ENCODE measurements at regions not wholly inside any gene's neighbourhood (a gene's known extent, or its start where the extent isn't known, plus 50 kb on each side); places are given as distances from the start of the nearest gene placed in this dataset.
"Not testable (repeated sequence)": the region's sequence is repeated elsewhere in the genome, so short reads cannot be mapped to it uniquely, and the experiment has no call there.

DNA sequence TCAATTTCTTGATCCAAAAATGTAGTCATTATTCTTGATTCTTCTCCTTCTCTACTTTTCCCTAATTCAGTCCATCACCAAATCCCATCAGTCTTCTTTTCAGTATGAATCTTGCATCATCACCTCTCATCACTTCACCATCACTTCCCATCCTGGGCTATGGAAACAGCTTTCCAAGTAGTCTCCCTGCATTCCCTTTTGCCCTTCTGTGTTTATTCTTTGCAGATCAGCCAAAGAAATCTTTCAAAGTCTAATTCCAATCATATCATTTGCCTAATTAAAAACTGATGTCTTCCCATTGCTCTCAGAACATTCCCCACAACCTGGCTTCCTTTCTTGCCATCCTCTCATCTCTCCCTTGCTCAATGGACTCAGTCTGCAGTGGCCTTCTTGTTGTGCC is 201.7 kb upstream of the ADAMTS3 start:
- no peak for DNase-seq (ENCODE audit: low read depth)

DNA sequence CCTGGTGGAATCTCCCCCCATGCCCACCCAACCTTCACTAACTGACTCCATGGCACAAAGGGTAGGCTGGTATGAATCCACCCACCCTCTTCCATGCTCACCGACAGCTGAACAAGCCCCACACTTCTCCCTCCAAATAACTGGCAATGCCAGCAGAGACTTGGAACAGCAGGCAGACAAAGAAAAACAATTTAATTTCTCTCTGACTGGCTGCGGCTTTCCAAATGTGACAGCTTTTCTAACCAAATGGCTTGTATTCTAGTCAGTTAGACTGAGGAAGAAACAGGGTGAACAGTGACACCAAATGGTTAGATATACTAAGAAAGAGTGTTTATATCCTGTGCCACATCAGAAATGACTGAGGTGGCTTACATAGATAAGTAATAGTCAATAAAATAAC is 199.3 kb upstream of the ADAMTS3 start:
- peak; percentile 22 for DNase-seq (ENCODE audit: low read depth)

DNA sequence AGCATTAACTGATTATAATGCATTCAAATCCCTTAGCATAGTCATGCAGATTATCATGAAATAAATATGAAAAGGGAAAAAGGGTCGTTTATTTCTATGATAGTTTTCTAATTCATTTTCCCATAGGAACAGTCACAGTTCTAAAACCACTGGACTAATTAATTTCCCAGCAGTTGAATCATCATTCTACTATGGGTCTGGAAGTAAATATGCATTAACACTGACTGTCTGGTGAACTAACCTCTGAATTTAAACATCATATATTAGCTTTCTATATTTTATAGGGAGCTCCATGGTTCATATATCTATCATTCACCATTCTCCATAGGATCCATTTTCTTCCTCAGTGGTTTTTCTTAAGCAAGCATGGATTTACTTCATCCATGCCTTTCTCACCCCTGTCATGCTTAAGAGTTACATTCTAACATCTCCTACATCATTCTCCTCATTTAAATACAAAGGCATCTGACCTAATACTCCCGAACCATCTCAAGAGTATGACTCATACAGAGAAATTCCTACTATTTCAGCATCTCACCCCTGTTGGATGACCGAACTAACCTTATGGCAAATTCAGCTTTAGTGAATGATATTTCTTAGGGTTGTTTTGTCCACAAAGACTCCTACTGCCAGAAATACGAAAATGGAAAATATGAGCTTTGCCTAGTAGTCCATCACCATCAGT is 198.7 kb upstream of the ADAMTS3 start:
- peak; percentile 90 for DNase-seq (ENCODE audit: low read depth)

- not testable (repeated sequence) for DNase-seq (ENCODE audit: low read depth)
Observed at GRCh38 chr4:72765788-72766187, 196.8 kb upstream of the ADAMTS3 start.

- DNase-seq (ENCODE audit: low read depth), result no peak
Observed at GRCh38 chr4:72761368-72762038, 192.5 kb upstream of the ADAMTS3 start.

DNA sequence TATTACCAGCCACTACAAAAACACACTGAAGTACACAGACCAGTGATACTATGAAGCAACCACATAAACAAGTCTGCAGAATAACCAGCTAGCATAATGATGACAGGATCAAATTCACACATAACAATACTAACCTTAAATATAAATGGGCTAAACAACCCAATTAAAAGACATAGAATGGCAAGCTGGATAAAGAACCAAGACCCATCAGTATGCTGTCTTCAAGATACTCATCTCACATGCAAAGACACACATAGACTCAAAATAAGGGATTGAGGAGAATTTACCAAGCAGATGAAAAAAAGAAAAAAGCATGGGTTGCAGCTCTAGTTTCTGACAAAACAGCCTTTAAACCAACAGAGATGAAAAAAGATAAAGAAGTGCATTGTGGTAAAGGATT is 184.4 kb upstream of the ADAMTS3 start:
- not testable (repeated sequence) for DNase-seq (ENCODE audit: low read depth)

DNA sequence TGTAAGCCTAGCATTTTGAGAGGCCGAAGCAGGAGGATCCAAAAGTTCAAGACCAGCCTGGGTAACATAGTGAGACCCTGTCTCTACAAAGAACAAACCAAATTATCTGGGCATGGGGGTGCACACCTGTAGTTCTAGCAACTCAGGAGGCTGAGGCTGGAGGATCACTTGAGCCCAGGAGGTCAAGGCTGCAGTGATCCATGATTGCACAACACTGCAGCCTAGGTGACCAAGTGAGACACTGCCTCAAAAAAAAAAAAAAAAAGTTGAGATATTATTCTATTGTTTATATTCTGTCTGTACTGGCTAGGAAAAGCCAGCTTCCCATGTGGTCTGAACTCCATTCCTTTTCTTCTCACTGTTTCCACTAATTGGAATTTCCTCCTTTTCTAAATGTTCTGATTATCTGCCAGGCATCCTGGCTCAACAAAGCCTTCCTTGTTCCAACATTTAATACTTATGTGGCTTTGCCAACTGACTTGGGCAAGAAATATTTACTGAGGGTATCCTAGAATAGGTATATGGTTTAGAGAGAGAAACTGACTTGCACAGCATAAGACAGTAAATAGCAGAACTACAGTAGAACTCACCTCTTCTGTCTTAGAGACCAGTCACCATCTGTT is 175.2 kb upstream of the ADAMTS3 start:
- no peak for DNase-seq (ENCODE audit: low read depth)

DNA sequence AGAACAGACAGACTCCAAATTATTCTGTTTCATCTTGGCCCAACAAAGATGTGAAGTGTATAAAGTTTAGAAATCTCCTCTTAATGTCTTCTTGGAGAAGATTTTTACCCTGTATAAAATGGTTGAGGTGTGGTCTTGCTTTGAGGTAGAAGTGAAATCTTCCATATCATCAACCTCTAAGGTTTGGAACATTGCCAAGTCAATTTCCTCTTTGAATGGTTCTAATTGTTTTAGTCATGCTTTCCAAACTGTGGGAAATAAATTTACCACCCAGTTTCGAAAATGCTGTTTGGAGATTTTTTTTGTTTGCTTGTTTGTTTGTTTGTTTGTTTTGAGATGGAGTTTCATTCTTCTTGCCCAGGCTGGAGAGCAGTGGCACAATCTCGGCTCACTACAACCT is 174.1 kb upstream of the ADAMTS3 start:
- DNase-seq (ENCODE audit: low read depth), result peak; percentile 3

DNA sequence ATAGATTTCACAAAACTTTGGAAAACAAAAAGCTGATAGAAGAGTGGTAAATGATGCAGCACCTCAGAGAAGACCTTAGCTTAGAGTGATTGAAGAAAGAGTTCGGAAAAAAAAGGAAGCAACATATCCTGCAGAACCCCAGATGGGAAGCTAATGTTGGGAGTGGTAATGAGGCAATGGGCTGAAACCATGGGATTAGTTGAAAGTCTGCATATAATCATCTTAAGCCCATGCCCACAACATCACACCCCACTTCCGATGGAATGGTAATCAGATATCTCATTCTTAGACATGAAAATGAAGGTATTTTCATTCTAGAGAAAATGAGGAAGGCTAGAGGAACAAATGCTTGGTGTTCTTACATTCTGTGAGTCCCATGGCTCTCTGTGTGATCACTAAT is 146.3 kb upstream of the ADAMTS3 start:
- DNase-seq (ENCODE audit: low read depth), result no peak

GRCh38 chr4:72714482-72715279 is 145.7 kb upstream of the ADAMTS3 start:
- DNase-seq (ENCODE audit: low read depth), result no peak

DNA sequence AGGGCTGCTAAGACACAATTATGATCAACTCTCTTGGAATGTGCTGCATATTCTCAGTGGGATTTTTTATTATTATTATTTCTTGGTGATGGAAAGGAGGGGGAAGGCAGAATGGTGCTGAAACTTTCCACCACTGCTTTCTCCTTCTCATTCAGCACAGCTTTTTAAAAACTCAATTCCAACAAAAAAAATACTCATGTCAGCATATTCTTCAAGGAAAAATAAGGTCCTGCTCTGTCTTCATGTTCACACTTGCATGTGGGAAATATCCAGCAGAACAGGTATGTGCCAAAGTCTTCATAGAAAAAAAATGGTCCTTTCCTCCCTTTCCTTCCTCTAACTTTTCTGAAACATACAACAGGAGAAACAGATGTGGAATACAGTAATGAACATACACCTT is 144.0 kb upstream of the ADAMTS3 start:
- DNase-seq (ENCODE audit: low read depth), result no peak

- no peak for DNase-seq (ENCODE audit: low read depth)
Observed at GRCh38 chr4:72709475-72709874, 140.5 kb upstream of the ADAMTS3 start.

- DNase-seq (ENCODE audit: low read depth), result no peak
Observed at GRCh38 chr4:72706684-72707083, 137.7 kb upstream of the ADAMTS3 start.

GRCh38 chr4:72704925-72705640 is 136.1 kb upstream of the ADAMTS3 start:
- not testable (repeated sequence) for DNase-seq (ENCODE audit: low read depth)

DNA sequence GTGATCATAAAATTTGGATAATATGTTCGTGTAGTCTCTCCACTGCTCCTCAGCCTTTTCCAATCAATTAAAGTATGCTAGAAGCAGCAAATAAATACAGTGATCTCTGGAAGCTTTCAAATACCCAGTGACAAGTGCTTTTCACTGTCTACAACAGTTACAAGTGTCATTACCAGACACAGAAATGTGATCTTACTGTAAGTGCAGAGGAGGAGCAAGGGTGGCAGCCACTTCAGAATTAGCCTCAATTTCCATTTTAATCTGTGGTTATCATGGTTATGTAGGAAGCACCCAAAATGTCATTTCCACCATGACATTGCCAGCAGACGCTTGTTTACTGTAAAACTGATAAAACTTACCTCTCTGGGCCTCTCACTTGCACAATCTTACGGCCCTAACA is 133.9 kb upstream of the ADAMTS3 start:
- DNase-seq (ENCODE audit: low read depth), result no peak

DNA sequence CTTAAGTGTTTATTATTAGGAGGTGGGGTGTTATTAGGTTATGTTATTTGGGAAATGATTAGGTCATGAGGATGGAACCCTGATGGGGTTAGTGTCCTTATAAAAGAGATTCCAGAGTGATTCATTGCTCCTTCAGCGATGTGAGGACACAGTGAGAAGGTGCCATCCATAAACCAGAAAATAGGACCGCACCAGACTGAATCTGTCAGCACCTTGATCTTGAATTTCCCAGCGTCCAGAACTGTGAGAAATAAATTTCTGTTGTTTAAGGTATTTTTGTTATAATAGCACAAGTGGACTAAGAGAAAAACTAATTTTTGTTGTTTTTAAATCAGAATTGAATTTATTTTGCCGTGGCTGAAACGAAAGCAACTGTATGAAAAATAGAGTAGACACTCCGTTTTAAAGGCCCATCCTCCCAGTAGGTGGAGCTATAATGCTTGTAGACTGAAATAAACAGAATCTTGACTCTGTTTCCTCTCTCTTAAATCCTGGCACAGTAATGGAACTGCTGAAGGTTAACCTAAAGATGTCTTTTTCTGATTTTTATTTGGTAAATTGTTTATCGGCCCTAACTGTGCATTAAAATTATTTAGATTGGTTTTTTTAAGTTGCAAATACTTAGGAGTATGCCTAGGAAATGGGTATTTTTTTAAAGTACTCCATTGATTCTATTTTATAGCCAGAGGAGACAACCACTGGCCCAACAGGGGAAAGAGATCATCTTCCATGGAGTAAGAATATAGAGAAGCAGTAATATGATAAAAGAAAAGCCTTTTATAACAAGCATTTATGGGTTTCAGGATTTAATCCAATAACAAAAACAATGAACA is 133.2 kb upstream of the ADAMTS3 start:
- DNase-seq (ENCODE audit: low read depth), result peak; percentile 70

- DNase-seq (ENCODE audit: low read depth), result no peak
Observed at GRCh38 chr4:72690771-72691170, 121.8 kb upstream of the ADAMTS3 start.

DNA sequence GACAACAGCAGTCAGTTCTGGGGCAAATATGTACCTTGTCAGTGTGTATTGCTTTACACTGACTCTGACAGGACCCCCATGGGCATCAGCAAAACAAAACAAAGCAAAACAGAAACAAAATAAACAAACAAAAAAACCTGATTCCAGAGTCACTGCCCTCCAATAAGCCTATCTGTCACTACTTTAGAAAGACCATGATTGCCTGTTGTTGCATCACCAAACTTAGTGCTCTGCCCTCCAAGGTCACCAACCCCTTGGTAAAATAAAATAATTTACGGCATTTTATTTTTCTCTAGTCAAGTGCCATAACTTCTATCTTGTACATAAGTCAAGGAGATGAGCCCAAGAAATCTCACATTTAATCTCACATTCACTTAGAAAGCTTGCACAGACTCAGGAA is 120.9 kb upstream of the ADAMTS3 start:
- no peak for DNase-seq (ENCODE audit: low read depth)

DNA sequence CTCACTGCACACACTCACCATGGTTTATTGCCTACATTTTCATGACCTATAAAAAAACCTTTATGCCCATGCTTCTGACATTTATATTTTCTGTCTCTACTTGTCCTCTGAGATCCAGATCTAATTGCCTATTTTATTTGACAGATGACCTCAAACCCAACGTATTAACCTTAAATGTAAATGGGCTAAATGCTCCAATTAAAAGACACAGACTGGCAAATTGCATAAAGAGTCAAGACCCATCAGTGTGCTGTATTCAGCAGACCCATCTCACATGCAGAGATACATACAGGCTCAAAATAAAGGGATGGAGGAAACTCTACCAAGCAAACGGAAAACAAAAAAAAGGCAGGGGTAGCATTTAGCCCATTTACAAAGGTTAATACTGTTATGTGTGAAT is 117.4 kb upstream of the ADAMTS3 start:
- not testable (repeated sequence) for DNase-seq (ENCODE audit: low read depth)

DNA sequence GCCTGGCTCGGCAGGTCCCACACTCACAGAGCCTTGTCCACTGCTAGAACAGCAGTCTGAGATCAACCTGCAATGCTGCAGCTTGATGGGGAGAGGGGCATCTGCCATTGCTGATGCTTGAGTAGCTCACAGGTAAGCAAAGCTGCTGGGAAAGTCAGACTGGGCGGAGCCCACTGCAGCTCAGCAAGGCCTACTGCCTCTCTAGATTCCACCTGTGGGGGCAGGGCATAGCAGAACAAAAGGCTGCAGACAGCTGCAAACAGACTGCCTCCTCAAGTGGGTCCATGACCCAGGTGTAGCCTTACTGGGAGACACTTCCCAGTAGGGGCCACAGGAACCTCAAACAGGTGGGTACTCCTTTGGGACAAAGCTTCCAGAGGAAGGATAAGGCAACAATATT is 110.6 kb upstream of the ADAMTS3 start:
- no peak for DNase-seq (ENCODE audit: low read depth)

DNA sequence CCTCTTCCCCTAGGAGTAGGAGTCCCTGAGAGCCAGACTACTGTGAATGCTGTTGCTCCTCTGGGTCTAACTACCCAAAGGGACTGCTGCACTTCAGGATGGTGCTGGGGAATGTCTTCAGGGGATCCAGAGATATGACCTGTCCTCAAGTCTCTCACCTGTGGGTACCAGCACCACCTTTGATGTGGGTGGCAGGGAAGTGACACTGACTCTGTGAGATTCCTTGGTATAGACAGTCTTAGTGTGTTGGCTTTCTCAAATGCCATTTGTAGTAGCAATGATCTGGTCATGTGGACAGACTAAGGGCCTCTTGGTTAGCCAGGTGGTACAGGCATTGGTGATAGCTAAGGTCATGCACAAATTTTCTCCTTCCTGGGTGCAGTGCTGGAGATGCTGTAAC is 108.9 kb upstream of the ADAMTS3 start:
- no peak for DNase-seq (ENCODE audit: low read depth)
